ENCODE measurements at regions not wholly inside any gene's neighbourhood (a gene's known extent, or its start where the extent isn't known, plus 50 kb on each side); places are given as distances from the start of the nearest gene placed in this dataset.

- Histone ChIP-seq H3K27me3 (replicated peaks; ENCODE audit: control insufficient read depth, insufficient read depth, low read length) (no peaks in the 10 kb centered on the region), H3K36me3 (ENCODE audit: control insufficient read depth, insufficient read depth, low read length) (no peaks in the 10 kb centered on the region), H3K4me3 (replicated peaks; ENCODE audit: low read depth, low read length) (no peak overlapping the region)
- no peak for TF ChIP-seq CTCF (IDR thresholded peaks at IDR 0.05; ENCODE audit: insufficient read depth, low read length, poor library complexity, severe bottlenecking)
- DNase-seq (ENCODE audit: extremely low read depth, insufficient read length) = no peak
These were observed 825.8 kb downstream of the SOCS6 start for GRCh38 chr18:71114550-71115210.

GRCh38 chr18:71107244-71107643, 818.4 kb downstream of the SOCS6 start:
- DNase-seq (ENCODE audit: extremely low read depth, insufficient read length) = no peak
- Histone ChIP-seq H3K36me3 (ENCODE audit: control insufficient read depth, insufficient read depth, low read length) (no peaks in the 10 kb centered on the region), H3K4me3 (replicated peaks; ENCODE audit: low read depth, low read length) (no peak overlapping the region), H3K27me3 (replicated peaks; ENCODE audit: control insufficient read depth, insufficient read depth, low read length) (no peaks in the 10 kb centered on the region)
- no peak for TF ChIP-seq CTCF (IDR thresholded peaks at IDR 0.05; ENCODE audit: insufficient read depth, low read length, poor library complexity, severe bottlenecking)

GRCh38 chr18:71106701-71107100, 817.9 kb downstream of the SOCS6 start:
- H3K36me3 ChIP-seq (ENCODE audit: control insufficient read depth, insufficient read depth, low read length) = no peaks in the 10 kb centered on the region
- DNase-seq (ENCODE audit: extremely low read depth, insufficient read length) = no peak
- H3K27me3 ChIP-seq (replicated peaks; ENCODE audit: control insufficient read depth, insufficient read depth, low read length) = no peaks in the 10 kb centered on the region
- no peak overlapping the region for H3K4me3 ChIP-seq (replicated peaks; ENCODE audit: low read depth, low read length)
- no peak for TF ChIP-seq CTCF (IDR thresholded peaks at IDR 0.05; ENCODE audit: insufficient read depth, low read length, poor library complexity, severe bottlenecking)

GRCh38 chr18:71105994-71106546, 817.2 kb downstream of the SOCS6 start:
- Histone ChIP-seq H3K4me3 (replicated peaks; ENCODE audit: low read depth, low read length) (no peak overlapping the region), H3K36me3 (ENCODE audit: control insufficient read depth, insufficient read depth, low read length) (no peaks in the 10 kb centered on the region), H3K27me3 (replicated peaks; ENCODE audit: control insufficient read depth, insufficient read depth, low read length) (no peaks in the 10 kb centered on the region)
- TF ChIP-seq CTCF (IDR thresholded peaks at IDR 0.05; ENCODE audit: insufficient read depth, low read length, poor library complexity, severe bottlenecking) = no peak
- no peak for DNase-seq (ENCODE audit: extremely low read depth, insufficient read length)

GRCh38 chr18:71105078-71105819, 816.4 kb downstream of the SOCS6 start:
- Histone ChIP-seq H3K4me3 (replicated peaks; ENCODE audit: low read depth, low read length) (no peak overlapping the region), H3K27me3 (replicated peaks; ENCODE audit: control insufficient read depth, insufficient read depth, low read length) (no peaks in the 10 kb centered on the region), H3K36me3 (ENCODE audit: control insufficient read depth, insufficient read depth, low read length) (no peaks in the 10 kb centered on the region)
- no peak for DNase-seq (ENCODE audit: extremely low read depth, insufficient read length)
- TF ChIP-seq CTCF (IDR thresholded peaks at IDR 0.05; ENCODE audit: insufficient read depth, low read length, poor library complexity, severe bottlenecking) = no peak
